ENCODE measurements at regions not wholly inside any gene's neighbourhood (a gene's known extent, or its start where the extent isn't known, plus 50 kb on each side); places are given as distances from the start of the nearest gene placed in this dataset.

DNA sequence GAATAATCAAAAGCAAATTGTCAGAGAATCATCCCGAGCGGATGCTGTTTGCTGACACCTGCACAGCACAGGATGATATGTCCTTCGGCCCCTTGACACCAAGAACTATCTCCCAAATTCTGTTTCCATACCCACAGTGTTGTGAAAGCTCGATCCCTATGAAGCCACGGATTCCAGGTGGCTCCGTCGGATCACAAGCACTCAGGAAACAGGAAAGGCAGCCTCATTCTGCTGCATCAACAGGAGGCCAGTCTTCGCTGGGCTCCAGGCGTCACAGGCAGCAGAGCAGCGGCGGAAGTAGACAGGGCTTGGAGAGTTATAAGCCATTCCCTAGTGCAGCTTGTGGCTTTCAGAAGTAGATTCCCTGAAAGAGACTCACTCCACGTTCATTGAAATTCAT lies 342.3 kb downstream of the C6orf118 start:
- peaks cover 18% of the 10 kb centered on the region for H3K9me3 ChIP-seq (ENCODE audit: control insufficient read depth, insufficient read depth, low read length)
- no peak overlapping the region for H4K5ac ChIP-seq (ENCODE audit: low read depth, low read length)
- H3K79me1 ChIP-seq (ENCODE audit: low read depth in 1 of 2, low read length in 2 of 2), result no peaks in the 10 kb centered on the region
- WGBS, 2 experiments (ENCODE audit: extremely low coverage in 2 of 2, insufficient read length in 1 of 2), result no CpG with 5 or more reads among the region's 12 CpGs
- H4K8ac ChIP-seq (ENCODE audit: low read depth in 2 of 2, low read length in 2 of 2), result no peak overlapping the region
- no peak overlapping the region for H2AFZ ChIP-seq (replicated peaks; ENCODE audit: low read length, poor library complexity)
- no peak overlapping the region for H2BK120ac ChIP-seq (ENCODE audit: low read depth, low read length)
- POLR2A ChIA-PET (ENCODE audit: unreplicated experiment), result no interaction called here
- no peaks in the 10 kb centered on the region for H3K27me3 ChIP-seq (ENCODE audit: control insufficient read depth, insufficient read depth, low read length)
- H3K18ac ChIP-seq (ENCODE audit: low read depth, low read length), result no peak overlapping the region
- H3K4me3 ChIP-seq (ENCODE audit: insufficient read depth, low read depth, low read length), result no peak overlapping the region
- ATAC-seq (ENCODE audit: low read depth) (no peak), DNase-seq (no peak)
- no peak overlapping the region for H3K4ac ChIP-seq (ENCODE audit: low read depth, low read length)
- in situ Hi-C loops (cut with MboI; ENCODE audit: low sequenced_read_pairs), result no loop called here
- intact Hi-C loops (cut with micrococcal nuclease), result no loop called here
- H3K9ac ChIP-seq (ENCODE audit: low read depth, low read length), result no peak overlapping the region
- no peak overlapping the region for H4K91ac ChIP-seq (ENCODE audit: insufficient read depth, low read depth, low read length)
- no peak overlapping the region for H2BK5ac ChIP-seq (ENCODE audit: low read depth, low read length, poor library complexity, severe bottlenecking)
- dilution Hi-C loops (cut with HindIII; ENCODE audit: low sequenced_read_pairs, unreplicated experiment), result no loop called here
- CTCF ChIA-PET, result no interaction called here
- no peak for TF ChIP-seq MXI1 (IDR thresholded peaks at IDR 0.05; ENCODE audit: borderline replicate concordance, low read depth, low read length)
- no peak for TF ChIP-seq POLR2A (IDR thresholded peaks at IDR 0.05; ENCODE audit: low read depth, low read length)
- no peak for TF ChIP-seq MAZ (IDR thresholded peaks at IDR 0.05; ENCODE audit: borderline replicate concordance, low read depth, low read length)
- no peak for TF ChIP-seq MAFK (IDR thresholded peaks at IDR 0.05; ENCODE audit: low read depth, low read length)
- no peak for TF ChIP-seq CHD1 (IDR thresholded peaks at IDR 0.05; ENCODE audit: low read depth, low read length)
- TF ChIP-seq ELK1 (IDR thresholded peaks at IDR 0.05; ENCODE audit: borderline replicate concordance, low read depth, low read length), result no peak
- TF ChIP-seq BHLHE40 (IDR thresholded peaks at IDR 0.05; ENCODE audit: low read depth, low read length), result no peak
- TF ChIP-seq, protein P1, sequence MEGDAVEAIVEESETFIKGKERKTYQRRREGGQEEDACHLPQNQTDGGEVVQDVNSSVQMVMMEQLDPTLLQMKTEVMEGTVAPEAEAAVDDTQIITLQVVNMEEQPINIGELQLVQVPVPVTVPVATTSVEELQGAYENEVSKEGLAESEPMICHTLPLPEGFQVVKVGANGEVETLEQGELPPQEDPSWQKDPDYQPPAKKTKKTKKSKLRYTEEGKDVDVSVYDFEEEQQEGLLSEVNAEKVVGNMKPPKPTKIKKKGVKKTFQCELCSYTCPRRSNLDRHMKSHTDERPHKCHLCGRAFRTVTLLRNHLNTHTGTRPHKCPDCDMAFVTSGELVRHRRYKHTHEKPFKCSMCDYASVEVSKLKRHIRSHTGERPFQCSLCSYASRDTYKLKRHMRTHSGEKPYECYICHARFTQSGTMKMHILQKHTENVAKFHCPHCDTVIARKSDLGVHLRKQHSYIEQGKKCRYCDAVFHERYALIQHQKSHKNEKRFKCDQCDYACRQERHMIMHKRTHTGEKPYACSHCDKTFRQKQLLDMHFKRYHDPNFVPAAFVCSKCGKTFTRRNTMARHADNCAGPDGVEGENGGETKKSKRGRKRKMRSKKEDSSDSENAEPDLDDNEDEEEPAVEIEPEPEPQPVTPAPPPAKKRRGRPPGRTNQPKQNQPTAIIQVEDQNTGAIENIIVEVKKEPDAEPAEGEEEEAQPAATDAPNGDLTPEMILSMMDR (conservative IDR thresholded peaks at IDR 0.05; ENCODE audit: low read depth, low read length), result no peak
- no peak for TF ChIP-seq SMC3 (IDR thresholded peaks at IDR 0.05; ENCODE audit: low read depth, low read length)
- no peak overlapping the region for H2BK15ac ChIP-seq (ENCODE audit: low read depth, low read length)
- no TSS peak for BruUV-seq (replicated peaks)
- no peak overlapping the region for H2AK9ac ChIP-seq (replicated peaks; ENCODE audit: low read depth, low read length, poor library complexity)
- no peaks in the 10 kb centered on the region for H3K36me3 ChIP-seq (ENCODE audit: control insufficient read depth, insufficient read depth, low read length)
- no peak overlapping the region for H3K4me2 ChIP-seq (ENCODE audit: low read depth, low read length)
- no peaks in the 10 kb centered on the region for H4K20me1 ChIP-seq (ENCODE audit: insufficient read depth, low read length)
- no peak overlapping the region for H3K14ac ChIP-seq (replicated peaks; ENCODE audit: low read depth, low read length)
- no peak overlapping the region for H2BK20ac ChIP-seq (ENCODE audit: low read depth, low read length)
- no peak overlapping the region for H3K23ac ChIP-seq (ENCODE audit: low read depth, low read length)
- H3K56ac ChIP-seq (ENCODE audit: extremely low read depth, insufficient read depth, low read length), result no peak overlapping the region
- H3K4me1 ChIP-seq (ENCODE audit: control insufficient read depth, insufficient read depth, low read length), result no peaks in the 10 kb centered on the region
- H3K27ac ChIP-seq (ENCODE audit: insufficient read depth, low read length), result no peak overlapping the region
- H3K9me1 ChIP-seq (ENCODE audit: insufficient read depth, low read length), result no peaks in the 10 kb centered on the region
- H2AK5ac ChIP-seq (ENCODE audit: low read depth, low read length), result no peak overlapping the region

Data from IMR-90 (cell line).